GM12864 (cell line): ENCODE measurements at regions not wholly inside any gene's neighbourhood (a gene's known extent, or its start where the extent isn't known, plus 50 kb on each side); places are given as distances from the start of the nearest gene placed in this dataset.

Experiments used
- DNase-seq: peaks from one replicate; pipeline ENCODE4 v3.0.0-alpha.2; 2011; ENCODE audit warnings: low read depth
- H3K4me3 ChIP-seq: 2 replicates; pipeline ENCODE4 v1.5.1; 2011; ENCODE audit warnings: mild to moderate bottlenecking, low read depth, low read length, control low read depth
- CTCF ChIP-seq: IDR thresholded peaks from 2 replicates; pipeline ENCODE4 v1.5.1; 2011; ENCODE audit warnings: low read depth, mild to moderate bottlenecking, moderate library complexity, low read length, control low read depth, inconsistent platforms; ENCODE audit errors: missing control alignments

- TF ChIP-seq CTCF, result no peak
- no peak for DNase-seq
- no peak overlapping the region for H3K4me3 ChIP-seq
Observed at GRCh38 chr4:17174751-17175150, 276.3 kb upstream of the LDB2 start.

GRCh38 chr4:17173300-17173699, 274.9 kb upstream of the LDB2 start:
- no peak overlapping the region for H3K4me3 ChIP-seq
- DNase-seq, result peak; percentile 24
- peak; percentile 59 for TF ChIP-seq CTCF

GRCh38 chr4:17170131-17170530, 271.7 kb upstream of the LDB2 start:
- H3K4me3 ChIP-seq, result no peak overlapping the region
- TF ChIP-seq CTCF, result no peak
- DNase-seq, result no peak

GRCh38 chr4:17169699-17170098, 271.3 kb upstream of the LDB2 start:
- TF ChIP-seq CTCF, result no peak
- DNase-seq, result no peak
- H3K4me3 ChIP-seq, result no peak overlapping the region

- no peak overlapping the region for H3K4me3 ChIP-seq
- no peak for TF ChIP-seq CTCF
- no peak for DNase-seq
Observed at GRCh38 chr4:17168571-17168970, 270.1 kb upstream of the LDB2 start.

- TF ChIP-seq CTCF, result no peak
- DNase-seq, result no peak
- H3K4me3 ChIP-seq, result no peak overlapping the region
Observed at GRCh38 chr4:17166954-17167353, 268.5 kb upstream of the LDB2 start.

- H3K4me3 ChIP-seq, result no peak overlapping the region
- TF ChIP-seq CTCF, result no peak
- no peak for DNase-seq
Observed at GRCh38 chr4:17165286-17165685, 266.8 kb upstream of the LDB2 start.
